PC-9 (cell line): ENCODE measurements at regions not wholly inside any gene's neighbourhood (a gene's known extent, or its start where the extent isn't known, plus 50 kb on each side); places are given as distances from the start of the nearest gene placed in this dataset.
A peak's percentile ranks its signal among the peaks of the same experiment; 100 is the strongest.

Experiments used
- BruUV-seq: library from RNA; stranded (reverse); fragments of 400-500 nt; replicated peaks from 2 replicates; lab custom pipeline; 2021; lab: Mats Ljungman, UMichigan
- CTCF ChIA-PET: fragments of 300-600 bp; sonication (Branson Sonifier 250); formaldehyde crosslinking; loops from one replicate; lab custom pipeline; 2022; ENCODE audit warnings: antibody characterized with exemption; lab: Charles Lee
- POLR2A ChIA-PET: fragments of 300-600 bp; sonication (Branson Sonifier 250); formaldehyde crosslinking; loops from one replicate; lab custom pipeline; 2022; ENCODE audit warnings: antibody characterized with exemption; ENCODE audit not compliant: unreplicated experiment; lab: Charles Lee
- DNase-seq, 2 experiments: peaks; one replicate each; pipeline versions ENCODE4 v3.0.0 to v3.0.0-alpha.2; 2015 to 2022; ENCODE audit warnings: mixed read lengths in 1 of 2
- H2AFZ ChIP-seq: fragments of 200-600 bp; sonication (generic); 2 replicates; pipeline ENCODE4 v1.8.1; 2017; ENCODE audit warnings: antibody characterized with exemption
- H3F3A ChIP-seq: fragments of 200-600 bp; sonication (generic); 2 replicates; pipeline ENCODE4 v1.8.1; 2017; ENCODE audit warnings: antibody characterized with exemption, mild to moderate bottlenecking, low read depth; ENCODE audit not compliant: insufficient read depth
- H3K27ac ChIP-seq: fragments of 200-600 bp; sonication (generic); 2 replicates; pipeline ENCODE4 v1.6.1; 2016; ENCODE audit warnings: mixed run types
- H3K27me3 ChIP-seq: fragments of 200-600 bp; sonication (generic); 2 replicates; pipeline ENCODE4 v1.6.1; 2016; ENCODE audit warnings: low read depth, mixed run types; ENCODE audit not compliant: insufficient read depth
- H3K36me3 ChIP-seq: fragments of 200-600 bp; sonication (generic); 2 replicates; pipeline ENCODE4 v1.6.1; 2016; ENCODE audit warnings: low read depth, mixed run types
- H3K4me1 ChIP-seq: fragments of 200-600 bp; sonication (generic); replicated peaks from 2 replicates; pipeline ENCODE4 v1.6.1; 2016; ENCODE audit warnings: mixed run types; ENCODE audit not compliant: insufficient read depth
- H3K4me2 ChIP-seq: fragments of 200-600 bp; sonication (generic); 2 replicates; pipeline ENCODE4 v1.6.1; 2017; ENCODE audit warnings: mixed run types
- H3K4me3 ChIP-seq: fragments of 200-600 bp; sonication (generic); 2 replicates; pipeline ENCODE4 v1.6.1; 2016; ENCODE audit warnings: mixed run types
- H3K79me2 ChIP-seq: fragments of 200-600 bp; sonication (generic); 2 replicates; pipeline ENCODE4 v1.6.1; 2017; ENCODE audit warnings: low read depth, mixed run types
- H3K9me2 ChIP-seq: fragments of 200-600 bp; sonication (generic); 2 replicates; pipeline ENCODE4 v1.8.1; 2017; ENCODE audit warnings: mild to moderate bottlenecking; ENCODE audit not compliant: insufficient read depth
- H3K9me3 ChIP-seq: fragments of 200-600 bp; sonication (generic); 2 replicates; pipeline ENCODE4 v1.8.1; 2016; ENCODE audit warnings: low read depth; ENCODE audit not compliant: insufficient read depth
- H4K20me1 ChIP-seq: fragments of 200-600 bp; sonication (generic); 2 replicates; pipeline ENCODE4 v1.8.1; 2017; ENCODE audit not compliant: insufficient read depth
- EZH2 ChIP-seq: fragments of 200-600 bp; sonication (generic); IDR thresholded peaks from 2 replicates; pipeline ENCODE4 v1.8.0; 2017; ENCODE audit warnings: antibody characterized with exemption, low read depth
- intact Hi-C: fragments of 100-400 bp; cut with micrococcal nuclease; formaldehyde crosslinking; loops from one replicate; pipeline ENCODE4 v1.10.0; 2022; ENCODE audit not compliant: unreplicated experiment
- TF ChIP-seq, protein P1 (sequence below): fragments of 200-600 bp; sonication (generic); conservative IDR thresholded peaks from 2 replicates; pipeline ENCODE4 v1.6.1; 2017; ENCODE audit warnings: mixed run types, antibody characterized with exemption, mild to moderate bottlenecking, moderate library complexity

DNA sequence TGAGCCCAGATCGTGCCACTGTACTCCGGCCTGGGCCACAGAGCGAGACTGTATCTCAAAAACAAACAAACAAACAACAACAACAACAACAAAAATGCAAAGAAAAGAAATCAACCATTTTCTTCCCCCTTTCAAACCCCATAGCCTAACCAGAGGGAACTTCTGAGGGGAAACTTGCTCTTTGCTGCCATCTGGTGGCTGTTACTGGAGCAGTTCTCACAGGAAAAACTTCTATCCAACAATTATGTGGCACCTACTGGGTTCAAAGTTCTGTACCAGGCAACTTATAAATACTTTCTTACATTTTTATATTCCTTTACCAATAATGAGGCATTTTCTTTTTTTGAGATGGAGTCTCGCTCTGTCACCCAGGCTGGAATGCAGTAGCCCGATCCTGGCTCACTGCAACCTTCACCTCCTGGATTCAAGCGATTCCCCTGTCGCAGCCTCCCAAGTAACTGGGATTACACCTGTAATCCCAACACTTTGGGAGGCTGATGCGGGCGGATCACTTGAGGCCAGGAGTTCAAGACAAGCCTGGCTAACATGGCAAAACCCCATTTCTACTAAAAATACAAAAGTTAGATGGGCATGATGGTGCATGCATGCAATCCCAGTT is 50.9 kb upstream of the BICDL1 start:
- no TSS peak for BruUV-seq
- Histone ChIP-seq H3F3A (peaks cover 11% of the 10 kb centered on the region; the same call in 1 of the 2 replicates), H4K20me1 (no peaks in the 10 kb centered on the region), H3K4me1 (peaks cover 7% of the 10 kb centered on the region), H3K4me3 (no peak overlapping the region), H3K79me2 (no peaks in the 10 kb centered on the region), H3K27me3 (no peaks in the 10 kb centered on the region), H3K4me2 (no peak overlapping the region), H3K27ac (no peak overlapping the region), H3K9me3 (no peaks in the 10 kb centered on the region), H3K36me3 (no peaks in the 10 kb centered on the region), H3K9me2 (no peaks in the 10 kb centered on the region), H2AFZ (no peak overlapping the region)
- intact Hi-C loops = loop anchor here (1.0 to 2.0 kb wide), 3 partner anchors 61 to 149 kb away; partner anchors contain the start of gene CIT
- POLR2A ChIA-PET = no interaction called here
- DNase-seq = peak in 1 of 2 experiments; percentile 53
- CTCF ChIA-PET = interaction anchor here (0.5 to 0.6 kb wide), 2 partner anchors 36 to 72 kb away, joined by 3 to 4 read pairs; no protein-coding TSS in a partner anchor
- TF ChIP-seq EZH2 = no peak
- TF ChIP-seq, protein P1, sequence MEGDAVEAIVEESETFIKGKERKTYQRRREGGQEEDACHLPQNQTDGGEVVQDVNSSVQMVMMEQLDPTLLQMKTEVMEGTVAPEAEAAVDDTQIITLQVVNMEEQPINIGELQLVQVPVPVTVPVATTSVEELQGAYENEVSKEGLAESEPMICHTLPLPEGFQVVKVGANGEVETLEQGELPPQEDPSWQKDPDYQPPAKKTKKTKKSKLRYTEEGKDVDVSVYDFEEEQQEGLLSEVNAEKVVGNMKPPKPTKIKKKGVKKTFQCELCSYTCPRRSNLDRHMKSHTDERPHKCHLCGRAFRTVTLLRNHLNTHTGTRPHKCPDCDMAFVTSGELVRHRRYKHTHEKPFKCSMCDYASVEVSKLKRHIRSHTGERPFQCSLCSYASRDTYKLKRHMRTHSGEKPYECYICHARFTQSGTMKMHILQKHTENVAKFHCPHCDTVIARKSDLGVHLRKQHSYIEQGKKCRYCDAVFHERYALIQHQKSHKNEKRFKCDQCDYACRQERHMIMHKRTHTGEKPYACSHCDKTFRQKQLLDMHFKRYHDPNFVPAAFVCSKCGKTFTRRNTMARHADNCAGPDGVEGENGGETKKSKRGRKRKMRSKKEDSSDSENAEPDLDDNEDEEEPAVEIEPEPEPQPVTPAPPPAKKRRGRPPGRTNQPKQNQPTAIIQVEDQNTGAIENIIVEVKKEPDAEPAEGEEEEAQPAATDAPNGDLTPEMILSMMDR = peak; percentile 81
